Activated CD4-positive, alpha-beta T cell treated with anti-CD3 and anti-CD28 coated beads for 36 hours (primary cell): ENCODE measurements at regions not wholly inside any gene's neighbourhood (a gene's known extent, or its start where the extent isn't known, plus 50 kb on each side); places are given as distances from the start of the nearest gene placed in this dataset.

Experiments used
- ATAC-seq: fragments of 200-7000 bp; cut with Tn5 transposase; one replicate; pipeline ENCODE4 v1.10.0; 2021; ENCODE audit warnings: mild to moderate bottlenecking, moderate library complexity
- CTCF ChIA-PET: fragments of 350-600 bp; sonication (Branson Sonifier 250); formaldehyde crosslinking; loops from one replicate; lab custom pipeline; 2021; ENCODE audit warnings: antibody characterized with exemption; lab: Charles Lee
- POLR2A ChIA-PET: fragments of 350-600 bp; sonication (Branson Sonifier 250); formaldehyde crosslinking; loops from one replicate; lab custom pipeline; 2021; ENCODE audit warnings: antibody characterized with exemption, inconsistent platforms; lab: Charles Lee
- DNase-seq: peaks from one replicate; pipeline ENCODE4 v3.0.0-alpha.2; 2020
- H3K27ac Mint-ChIP-seq: one replicate; pipeline ENCODE4 v1.8.0; 2021; ENCODE audit warnings: mixed read lengths
- H3K27me3 Mint-ChIP-seq: one replicate; pipeline ENCODE4 v1.8.0; 2021; ENCODE audit warnings: mixed read lengths
- H3K36me3 Mint-ChIP-seq: one replicate; pipeline ENCODE4 v1.8.0; 2021; ENCODE audit warnings: low read depth, mixed read lengths
- H3K4me1 Mint-ChIP-seq: one replicate; pipeline ENCODE4 v1.8.0; 2021; ENCODE audit warnings: mixed read lengths
- H3K4me3 Mint-ChIP-seq: one replicate; pipeline ENCODE4 v1.8.0; 2021; ENCODE audit warnings: mild to moderate bottlenecking, moderate library complexity, mixed read lengths
- H3K9me3 Mint-ChIP-seq: one replicate; pipeline ENCODE4 v1.8.0; 2021; ENCODE audit warnings: low read depth, mixed read lengths
- intact Hi-C, 2 experiments: fragments of 100-400 bp; cut with DNase I in 1 of 2; cut with micrococcal nuclease in 1 of 2; formaldehyde crosslinking; loops; one replicate each; pipeline versions ENCODE4 v1.14.2 to v1.15.1; 2022 to 2024; cut with DNase I, micrococcal nuclease

DNA sequence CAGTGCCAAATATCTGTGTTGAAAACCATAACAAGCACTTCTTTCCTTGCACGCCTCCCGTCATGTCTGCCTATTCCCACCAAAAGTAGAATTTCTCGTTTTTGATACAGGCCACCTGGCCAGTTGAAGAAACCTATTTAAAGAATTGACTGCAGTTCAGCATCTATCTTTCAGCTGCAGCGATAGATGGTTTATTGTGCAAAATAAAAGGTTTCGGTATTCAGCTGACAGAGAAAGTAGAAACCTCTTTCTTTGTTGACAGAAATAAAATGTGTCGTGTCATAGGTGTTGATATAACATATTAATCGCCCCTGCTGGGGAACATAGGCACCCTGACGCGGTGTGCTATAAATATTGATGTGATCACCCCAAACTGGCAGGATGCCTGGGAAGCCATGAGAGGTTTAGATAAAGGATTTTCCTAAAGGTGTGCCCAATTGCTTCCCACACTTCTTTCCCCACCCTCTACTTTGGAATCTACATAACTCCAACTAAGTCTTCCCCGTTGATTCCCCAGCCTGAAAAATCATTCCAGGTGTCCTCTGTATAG is 570.4 kb downstream of the CCDC85A start:
- ChIA-PET CTCF (no interaction called here), POLR2A (no interaction called here)
- intact Hi-C loops: loop anchor here in 1 of 2 experiments (10.0 kb wide), 1 partner anchor 1039 kb away; no protein-coding TSS in a partner anchor
- Mint-ChIP-seq H3K4me3 (no peak overlapping the region), H3K4me1 (no peaks in the 10 kb centered on the region), H3K9me3 (peaks cover 3% of the 10 kb centered on the region), H3K27me3 (no peaks in the 10 kb centered on the region), H3K27ac (no peak overlapping the region), H3K36me3 (no peaks in the 10 kb centered on the region)
- DNase-seq: no peak
- ATAC-seq: no peak

- no peaks in the 10 kb centered on the region for H3K36me3 Mint-ChIP-seq
- H3K27ac Mint-ChIP-seq: no peak overlapping the region
- H3K27me3 Mint-ChIP-seq: no peaks in the 10 kb centered on the region
- no peak for DNase-seq
- peaks cover 3% of the 10 kb centered on the region for H3K9me3 Mint-ChIP-seq
- CTCF ChIA-PET: no interaction called here
- intact Hi-C loops: loop anchor here in 1 of 2 experiments (10.0 kb wide), 1 partner anchor 1040 kb away; no protein-coding TSS in a partner anchor
- no peak for ATAC-seq
- H3K4me1 Mint-ChIP-seq: no peaks in the 10 kb centered on the region
- H3K4me3 Mint-ChIP-seq: no peak overlapping the region
- POLR2A ChIA-PET: no interaction called here
Observed at GRCh38 chr2:56754627-56755026, 570.8 kb downstream of the CCDC85A start.

DNA sequence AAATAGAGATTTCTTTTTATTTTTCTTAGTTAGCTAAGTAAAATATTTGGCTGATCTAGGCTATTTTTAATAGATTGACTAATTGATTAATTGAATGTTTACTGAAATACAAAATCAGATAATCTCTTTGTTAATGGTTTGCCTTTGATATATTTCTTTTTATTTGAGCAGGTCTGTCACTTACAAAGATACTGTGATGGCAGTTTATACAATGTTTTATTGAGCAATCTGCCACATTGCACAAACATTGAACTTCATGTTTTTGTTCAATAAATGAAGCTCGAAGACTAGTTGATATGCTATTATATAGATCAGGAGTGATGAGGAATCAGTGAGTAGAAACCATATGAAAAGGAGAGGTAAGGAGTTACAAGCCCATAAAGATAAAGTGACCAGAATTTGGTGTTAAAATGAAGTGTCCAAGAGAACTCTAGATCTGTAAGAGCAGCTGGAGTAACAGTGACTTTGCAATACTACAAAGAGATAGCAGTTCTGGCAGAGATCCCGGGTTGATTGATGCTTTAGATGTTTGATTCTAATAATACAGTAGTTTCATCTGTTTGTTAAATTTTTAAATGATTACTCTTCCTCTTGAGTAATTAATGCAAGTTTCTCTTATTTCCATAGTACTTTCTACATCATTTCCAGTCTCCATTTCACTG is 574.2 kb downstream of the CCDC85A start:
- Mint-ChIP-seq H3K27ac (no peak overlapping the region), H3K27me3 (no peaks in the 10 kb centered on the region), H3K4me1 (no peaks in the 10 kb centered on the region), H3K36me3 (no peaks in the 10 kb centered on the region), H3K9me3 (peaks cover 6% of the 10 kb centered on the region), H3K4me3 (no peak overlapping the region)
- ChIA-PET POLR2A (no interaction called here), CTCF (no interaction called here)
- ATAC-seq (no peak), DNase-seq (no peak)
- intact Hi-C loops: loop anchor here in 1 of 2 experiments (10.0 kb wide), 1 partner anchor 1043 kb away; no protein-coding TSS in a partner anchor

- intact Hi-C loops: no loop called here
- POLR2A ChIA-PET: no interaction called here
- no peak for ATAC-seq
- no peaks in the 10 kb centered on the region for H3K4me1 Mint-ChIP-seq
- no peak for DNase-seq
- no peak overlapping the region for H3K4me3 Mint-ChIP-seq
- no peaks in the 10 kb centered on the region for H3K27me3 Mint-ChIP-seq
- no peaks in the 10 kb centered on the region for H3K36me3 Mint-ChIP-seq
- peaks cover 8% of the 10 kb centered on the region for H3K9me3 Mint-ChIP-seq
- H3K27ac Mint-ChIP-seq: no peak overlapping the region
- CTCF ChIA-PET: interaction anchor here (1.5 kb wide), 1 partner anchor 32 kb away, joined by 4 read pairs; no protein-coding TSS in a partner anchor
Observed at GRCh38 chr2:56763683-56764082, 579.9 kb downstream of the CCDC85A start.

DNA sequence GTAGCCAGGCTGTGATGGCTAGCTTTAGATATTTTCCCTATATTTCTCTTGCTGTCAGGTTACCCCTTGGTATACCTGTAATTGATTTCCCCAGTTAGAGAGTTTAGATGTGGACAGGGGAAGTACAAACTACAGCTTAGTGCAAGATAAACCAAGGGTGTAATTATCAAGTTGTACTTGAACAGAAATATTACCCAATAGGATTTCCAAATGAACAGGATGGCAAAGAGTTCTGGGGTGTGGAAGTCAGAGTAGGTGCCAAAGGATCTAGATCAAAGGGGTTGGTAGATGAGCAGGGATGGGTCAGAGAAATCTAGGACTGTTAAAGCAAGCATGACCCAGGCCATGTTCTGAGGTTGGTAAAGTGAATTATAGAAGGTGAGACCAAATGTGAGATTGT is 585.2 kb downstream of the CCDC85A start:
- Mint-ChIP-seq H3K4me1 (no peaks in the 10 kb centered on the region), H3K27me3 (no peaks in the 10 kb centered on the region), H3K4me3 (no peak overlapping the region), H3K36me3 (no peaks in the 10 kb centered on the region), H3K27ac (no peak overlapping the region), H3K9me3 (peaks cover 15% of the 10 kb centered on the region)
- CTCF ChIA-PET: no interaction called here
- no peak for ATAC-seq
- DNase-seq: no peak
- intact Hi-C loops: no loop called here
- POLR2A ChIA-PET: no interaction called here

GRCh38 chr2:56770490-56770889 is 586.7 kb downstream of the CCDC85A start:
- peaks cover 15% of the 10 kb centered on the region for H3K9me3 Mint-ChIP-seq
- no peak overlapping the region for H3K4me3 Mint-ChIP-seq
- ATAC-seq (no peak), DNase-seq (no peak)
- CTCF ChIA-PET: no interaction called here
- no peaks in the 10 kb centered on the region for H3K27me3 Mint-ChIP-seq
- no peaks in the 10 kb centered on the region for H3K4me1 Mint-ChIP-seq
- POLR2A ChIA-PET: no interaction called here
- intact Hi-C loops: no loop called here
- H3K36me3 Mint-ChIP-seq: no peaks in the 10 kb centered on the region
- H3K27ac Mint-ChIP-seq: no peak overlapping the region

DNA sequence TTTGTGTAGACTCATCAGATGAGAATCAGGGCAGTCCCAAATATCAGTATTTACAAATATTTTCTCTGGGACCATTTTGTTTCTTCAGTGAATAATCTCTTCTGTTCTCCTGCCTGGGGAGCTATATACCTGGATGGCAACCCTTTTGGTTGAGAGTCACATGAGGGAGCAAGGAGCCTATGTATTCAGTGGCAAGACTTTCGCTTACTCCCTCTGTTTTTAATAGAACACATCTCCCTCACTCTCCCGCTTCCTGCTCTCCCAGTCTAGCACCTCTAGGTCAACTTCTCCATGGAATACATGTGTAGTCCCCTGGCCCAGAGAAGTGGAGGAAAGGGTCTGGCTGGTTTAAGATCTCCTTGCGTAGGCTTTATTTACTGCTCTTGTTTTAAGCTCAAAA is 600.3 kb downstream of the CCDC85A start:
- DNase-seq (no peak), ATAC-seq (no peak)
- Mint-ChIP-seq H3K9me3 (peaks cover 5% of the 10 kb centered on the region), H3K27ac (no peak overlapping the region), H3K27me3 (no peaks in the 10 kb centered on the region), H3K4me1 (no peaks in the 10 kb centered on the region), H3K36me3 (no peaks in the 10 kb centered on the region), H3K4me3 (no peak overlapping the region)
- intact Hi-C loops: no loop called here
- CTCF ChIA-PET: interaction anchor here (0.7 kb wide), 1 partner anchor 85 kb away, joined by 4 read pairs; no protein-coding TSS in a partner anchor
- POLR2A ChIA-PET: no interaction called here

DNA sequence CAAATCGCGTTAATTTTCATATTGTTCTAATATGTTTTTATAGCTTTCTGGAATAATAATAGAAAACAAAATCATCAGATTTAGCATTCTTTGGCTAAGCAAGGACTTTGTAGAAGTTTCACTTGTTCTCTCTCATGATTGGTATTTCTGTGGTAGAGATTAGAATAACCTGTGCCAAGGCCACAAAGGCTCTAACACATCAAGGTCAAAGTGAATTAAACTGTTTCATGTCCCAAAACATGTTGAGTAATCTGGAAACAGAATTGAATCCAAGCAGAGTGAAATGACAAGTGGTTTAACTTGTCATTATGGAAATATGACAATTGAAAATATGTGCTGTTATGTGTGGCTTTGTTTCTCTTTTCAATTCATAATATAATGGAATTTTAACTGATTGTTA is 617.4 kb downstream of the CCDC85A start:
- H3K27ac Mint-ChIP-seq: no peak overlapping the region
- intact Hi-C loops: no loop called here
- POLR2A ChIA-PET: no interaction called here
- H3K27me3 Mint-ChIP-seq: no peaks in the 10 kb centered on the region
- no peak overlapping the region for H3K4me3 Mint-ChIP-seq
- no peaks in the 10 kb centered on the region for H3K36me3 Mint-ChIP-seq
- CTCF ChIA-PET: no interaction called here
- H3K9me3 Mint-ChIP-seq: peaks cover 4% of the 10 kb centered on the region
- DNase-seq (no peak), ATAC-seq (no peak)
- H3K4me1 Mint-ChIP-seq: no peaks in the 10 kb centered on the region

GRCh38 chr2:56801770-56802169 is 618.0 kb downstream of the CCDC85A start:
- ChIA-PET POLR2A (no interaction called here), CTCF (no interaction called here)
- Mint-ChIP-seq H3K4me1 (no peaks in the 10 kb centered on the region), H3K4me3 (no peak overlapping the region), H3K36me3 (no peaks in the 10 kb centered on the region), H3K27ac (no peak overlapping the region), H3K9me3 (peaks cover 7% of the 10 kb centered on the region), H3K27me3 (no peaks in the 10 kb centered on the region)
- DNase-seq: no peak
- no peak for ATAC-seq
- intact Hi-C loops: no loop called here

GRCh38 chr2:56803596-56803995 is 619.8 kb downstream of the CCDC85A start:
- ATAC-seq (no peak), DNase-seq (no peak)
- no peak overlapping the region for H3K27ac Mint-ChIP-seq
- ChIA-PET POLR2A (no interaction called here), CTCF (no interaction called here)
- no peaks in the 10 kb centered on the region for H3K27me3 Mint-ChIP-seq
- H3K36me3 Mint-ChIP-seq: no peaks in the 10 kb centered on the region
- no peaks in the 10 kb centered on the region for H3K4me1 Mint-ChIP-seq
- intact Hi-C loops: no loop called here
- H3K9me3 Mint-ChIP-seq: peaks cover 7% of the 10 kb centered on the region
- H3K4me3 Mint-ChIP-seq: no peak overlapping the region

DNA sequence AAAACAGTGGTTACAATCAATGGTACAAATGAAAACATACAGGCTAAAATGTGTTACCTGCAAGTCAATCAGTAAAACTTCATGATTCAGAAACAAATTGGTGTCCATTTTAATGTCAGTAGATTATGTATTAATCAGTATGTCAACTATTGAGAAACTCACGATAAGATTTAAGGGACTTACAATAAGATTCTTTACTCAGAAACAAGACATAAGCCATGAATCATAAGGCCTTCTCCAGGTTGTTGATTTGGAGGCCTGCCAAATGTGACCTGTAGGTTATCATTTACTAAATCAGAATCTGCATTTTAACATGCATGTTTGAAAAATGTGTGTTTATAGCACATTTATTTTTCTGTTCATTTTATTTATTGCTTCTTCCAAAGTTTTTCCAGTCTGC is 623.1 kb downstream of the CCDC85A start:
- ATAC-seq (no peak), DNase-seq (no peak)
- no peak overlapping the region for H3K27ac Mint-ChIP-seq
- H3K4me1 Mint-ChIP-seq: no peaks in the 10 kb centered on the region
- POLR2A ChIA-PET: no interaction called here
- H3K9me3 Mint-ChIP-seq: peaks cover 16% of the 10 kb centered on the region
- no peaks in the 10 kb centered on the region for H3K27me3 Mint-ChIP-seq
- CTCF ChIA-PET: no interaction called here
- no peak overlapping the region for H3K4me3 Mint-ChIP-seq
- intact Hi-C loops: no loop called here
- no peaks in the 10 kb centered on the region for H3K36me3 Mint-ChIP-seq

DNA sequence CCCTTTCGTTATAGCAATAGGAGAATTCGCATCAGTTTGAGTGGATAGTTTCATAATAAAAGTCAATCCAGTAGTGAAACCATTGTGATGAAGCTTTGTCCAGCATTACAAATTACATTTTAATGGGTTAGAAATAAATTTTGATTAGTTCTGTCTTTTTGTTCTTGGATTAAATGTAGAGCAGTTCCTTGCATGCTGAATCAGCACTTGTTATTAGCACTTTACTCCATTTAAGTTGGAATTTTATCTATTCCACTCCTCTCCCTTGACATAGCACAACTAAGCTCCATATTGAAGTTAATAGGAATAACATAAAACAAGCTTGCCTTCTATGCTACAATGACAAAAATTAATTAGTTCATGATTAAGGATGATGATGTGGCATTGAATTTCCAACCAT is 624.1 kb downstream of the CCDC85A start:
- H3K4me1 Mint-ChIP-seq: no peaks in the 10 kb centered on the region
- CTCF ChIA-PET: no interaction called here
- H3K9me3 Mint-ChIP-seq: peaks cover 16% of the 10 kb centered on the region
- no peaks in the 10 kb centered on the region for H3K36me3 Mint-ChIP-seq
- no peak overlapping the region for H3K27ac Mint-ChIP-seq
- ATAC-seq (no peak), DNase-seq (no peak)
- intact Hi-C loops: no loop called here
- H3K27me3 Mint-ChIP-seq: no peaks in the 10 kb centered on the region
- H3K4me3 Mint-ChIP-seq: no peak overlapping the region
- POLR2A ChIA-PET: no interaction called here
